Upper lobe of right lung (tissue), 1 donor: ENCODE measurements at regions not wholly inside any gene's neighbourhood (a gene's known extent, or its start where the extent isn't known, plus 50 kb on each side); places are given as distances from the start of the nearest gene placed in this dataset.

ENCODE experiments used
- ATAC-seq: fragments of 200-7000 bp; cut with Tn5 transposase; one replicate; pipeline ENCODE4 v1.9.1; 2020; ENCODE audit warnings: mild to moderate bottlenecking, moderate library complexity
- DNase-seq: peaks from one replicate; pipeline ENCODE4 v3.0.0-alpha.2; 2020
- H3K27ac ChIP-seq: fragments of 200-600 bp; one replicate; pipeline ENCODE4 v1.8.0; 2022
- H3K27me3 ChIP-seq: fragments of 200-600 bp; one replicate; pipeline ENCODE4 v1.8.0; 2022; ENCODE audit warnings: mild to moderate bottlenecking
- H3K36me3 ChIP-seq: fragments of 200-600 bp; one replicate; pipeline ENCODE4 v1.8.0; 2022
- H3K4me1 ChIP-seq: fragments of 200-600 bp; one replicate; pipeline ENCODE4 v1.8.0; 2022
- H3K4me3 ChIP-seq: fragments of 200-600 bp; one replicate; pipeline ENCODE4 v1.8.0; 2022; ENCODE audit warnings: mild to moderate bottlenecking
- H3K9me3 ChIP-seq: fragments of 200-600 bp; one replicate; pipeline ENCODE4 v1.8.0; 2022
- intact Hi-C: fragments of 100-400 bp; cut with DNase I; formaldehyde crosslinking; loops from one replicate; pipeline ENCODE4 v1.11.0; 2022
- TF ChIP-seq, protein P1 (sequence below): fragments of 200-600 bp; IDR thresholded peaks from one replicate; pipeline ENCODE4 v1.8.0; 2022; ENCODE audit warnings: antibody characterized with exemption
- donor health status: DM: no; HTN: yes; CAD: no; lungs with severe emphysema.

DNA sequence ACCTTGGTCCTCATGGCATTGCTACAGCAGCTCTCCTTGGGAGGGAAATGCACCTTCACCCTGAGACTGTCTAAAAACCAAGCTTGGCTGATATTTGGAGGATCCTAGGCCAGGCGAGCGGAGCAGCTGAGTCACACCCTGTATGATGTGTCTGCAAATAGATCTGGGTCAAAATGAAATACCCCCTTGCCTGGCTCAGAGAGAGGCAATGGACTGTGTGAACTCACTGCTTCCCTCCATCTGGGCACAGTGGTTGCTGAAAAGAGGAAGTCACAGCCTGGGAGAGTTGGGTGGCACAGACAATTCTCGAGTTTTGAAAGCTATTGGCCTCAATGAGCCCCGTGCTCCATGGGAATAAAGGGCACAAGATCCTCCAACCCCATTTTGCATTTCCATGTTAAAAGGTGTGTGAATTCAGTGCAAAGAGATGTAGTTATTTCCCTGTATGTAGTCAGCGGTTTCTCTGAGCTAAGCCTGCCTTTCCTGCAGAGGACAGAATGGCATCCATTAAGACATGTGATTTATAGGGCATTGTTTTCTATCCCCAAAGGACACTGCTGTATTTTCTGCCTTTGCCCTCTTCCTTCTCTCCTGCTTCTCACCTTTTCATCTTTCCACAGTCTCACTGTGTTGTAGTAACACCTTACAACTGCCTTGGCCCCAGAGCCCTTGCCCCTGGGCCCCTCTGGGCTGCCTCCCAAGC is 177.2 kb downstream of the GADD45G start:
- peaks cover 4% of the 10 kb centered on the region for H3K4me1 ChIP-seq
- H3K27me3 ChIP-seq, result no peaks in the 10 kb centered on the region
- no peak overlapping the region for H3K27ac ChIP-seq
- TF ChIP-seq, protein P1, sequence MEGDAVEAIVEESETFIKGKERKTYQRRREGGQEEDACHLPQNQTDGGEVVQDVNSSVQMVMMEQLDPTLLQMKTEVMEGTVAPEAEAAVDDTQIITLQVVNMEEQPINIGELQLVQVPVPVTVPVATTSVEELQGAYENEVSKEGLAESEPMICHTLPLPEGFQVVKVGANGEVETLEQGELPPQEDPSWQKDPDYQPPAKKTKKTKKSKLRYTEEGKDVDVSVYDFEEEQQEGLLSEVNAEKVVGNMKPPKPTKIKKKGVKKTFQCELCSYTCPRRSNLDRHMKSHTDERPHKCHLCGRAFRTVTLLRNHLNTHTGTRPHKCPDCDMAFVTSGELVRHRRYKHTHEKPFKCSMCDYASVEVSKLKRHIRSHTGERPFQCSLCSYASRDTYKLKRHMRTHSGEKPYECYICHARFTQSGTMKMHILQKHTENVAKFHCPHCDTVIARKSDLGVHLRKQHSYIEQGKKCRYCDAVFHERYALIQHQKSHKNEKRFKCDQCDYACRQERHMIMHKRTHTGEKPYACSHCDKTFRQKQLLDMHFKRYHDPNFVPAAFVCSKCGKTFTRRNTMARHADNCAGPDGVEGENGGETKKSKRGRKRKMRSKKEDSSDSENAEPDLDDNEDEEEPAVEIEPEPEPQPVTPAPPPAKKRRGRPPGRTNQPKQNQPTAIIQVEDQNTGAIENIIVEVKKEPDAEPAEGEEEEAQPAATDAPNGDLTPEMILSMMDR, result no peak
- ATAC-seq (peak; percentile 83), DNase-seq (no peak)
- no peak overlapping the region for H3K4me3 ChIP-seq
- H3K36me3 ChIP-seq, result no peaks in the 10 kb centered on the region
- intact Hi-C loops, result no loop called here
- H3K9me3 ChIP-seq, result no peaks in the 10 kb centered on the region

DNA sequence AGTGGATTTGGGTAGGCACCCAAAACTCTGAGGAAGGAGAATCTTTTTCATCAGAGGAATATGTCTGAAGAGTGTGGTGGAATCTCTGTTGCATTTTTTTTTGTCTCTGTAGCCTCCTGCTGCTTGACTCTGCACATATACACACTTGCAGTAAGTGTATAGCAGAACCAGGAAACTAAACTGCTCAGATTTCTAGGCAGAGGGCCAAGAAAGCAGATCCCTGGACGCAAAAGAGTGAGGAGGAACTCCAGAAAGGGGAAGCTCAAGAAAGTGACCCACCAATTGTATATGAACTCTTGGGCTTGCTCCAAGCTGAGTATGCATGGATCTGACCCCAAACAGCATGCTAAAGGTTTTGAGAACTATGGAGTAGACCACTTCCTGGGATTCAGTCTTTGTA is 181.8 kb downstream of the GADD45G start:
- H3K9me3 ChIP-seq, result no peaks in the 10 kb centered on the region
- intact Hi-C loops, result no loop called here
- TF ChIP-seq, protein P1, result no peak
- DNase-seq (no peak), ATAC-seq (peak; percentile 77)
- no peak overlapping the region for H3K27ac ChIP-seq
- no peaks in the 10 kb centered on the region for H3K36me3 ChIP-seq
- H3K4me1 ChIP-seq, result peaks cover 4% of the 10 kb centered on the region
- H3K4me3 ChIP-seq, result no peak overlapping the region
- no peaks in the 10 kb centered on the region for H3K27me3 ChIP-seq

DNA sequence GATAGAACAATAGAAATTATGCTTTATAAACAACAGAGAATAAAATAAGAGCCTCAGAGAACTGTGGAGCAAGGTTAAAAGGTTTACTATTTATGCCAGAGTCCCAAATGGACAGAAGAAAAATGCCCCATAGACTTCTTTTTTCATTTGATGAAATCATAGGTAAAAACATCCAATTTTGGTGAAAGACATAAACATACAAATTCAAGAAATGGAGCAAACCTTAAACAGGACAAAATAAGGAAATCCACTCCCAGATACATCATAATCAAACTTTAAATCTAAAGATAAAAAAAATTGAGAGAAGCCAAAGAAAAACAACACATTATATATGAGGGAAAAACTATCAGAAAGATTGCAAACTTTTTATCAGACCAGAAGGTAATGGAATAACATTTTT is 182.8 kb downstream of the GADD45G start:
- H3K27me3 ChIP-seq, result no peaks in the 10 kb centered on the region
- intact Hi-C loops, result no loop called here
- H3K27ac ChIP-seq, result no peak overlapping the region

GRCh38 chr9:89788434-89788833 is 183.6 kb downstream of the GADD45G start:
- intact Hi-C loops, result no loop called here
- Histone ChIP-seq H3K36me3 (no peaks in the 10 kb centered on the region), H3K27ac (no peak overlapping the region), H3K4me1 (no peaks in the 10 kb centered on the region), H3K27me3 (no peaks in the 10 kb centered on the region), H3K9me3 (no peaks in the 10 kb centered on the region), H3K4me3 (no peak overlapping the region)
- ATAC-seq, result no peak
- TF ChIP-seq, protein P1, result no peak
- DNase-seq, result no peak

More for the DNA sequence above, 182.8 kb downstream of the GADD45G start:
- no peak for ATAC-seq
- no peaks in the 10 kb centered on the region for H3K9me3 ChIP-seq
- H3K4me1 ChIP-seq, result no peaks in the 10 kb centered on the region
- no peaks in the 10 kb centered on the region for H3K36me3 ChIP-seq
- TF ChIP-seq, protein P1, result no peak
- H3K4me3 ChIP-seq, result no peak overlapping the region
- no peak for DNase-seq

DNA sequence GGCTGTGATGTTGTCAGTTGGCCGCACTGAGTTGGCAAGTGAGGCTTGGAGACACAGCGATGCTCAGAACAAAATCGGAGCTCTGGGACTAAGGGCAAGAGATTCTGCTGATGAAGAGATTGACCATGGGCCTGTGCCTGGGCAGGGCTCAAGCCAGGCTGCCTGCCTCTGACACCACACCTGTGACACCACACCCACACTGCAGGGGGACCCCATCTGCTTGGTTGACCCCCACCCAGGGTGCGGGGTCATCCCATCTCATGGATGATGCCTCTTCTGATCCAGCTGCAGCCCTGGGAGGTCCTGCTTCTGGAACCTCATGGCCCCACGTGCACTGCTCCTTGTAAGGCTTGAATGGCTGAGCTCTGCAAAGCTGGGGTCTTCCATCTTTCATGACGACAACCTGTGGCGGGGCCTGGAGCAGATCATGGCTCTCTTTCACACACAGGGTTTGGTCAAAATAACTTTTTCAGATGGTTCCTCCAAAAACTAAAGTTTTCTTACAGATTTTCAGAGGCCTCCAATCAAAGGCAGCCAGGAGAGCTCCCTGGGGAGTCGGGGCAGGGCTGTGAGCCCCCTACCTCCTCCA is 185.2 kb downstream of the GADD45G start:
- intact Hi-C loops, result no loop called here
- no peaks in the 10 kb centered on the region for H3K4me1 ChIP-seq
- H3K9me3 ChIP-seq, result no peaks in the 10 kb centered on the region
- no peaks in the 10 kb centered on the region for H3K27me3 ChIP-seq
- H3K27ac ChIP-seq, result no peak overlapping the region
- no peaks in the 10 kb centered on the region for H3K36me3 ChIP-seq
- TF ChIP-seq, protein P1, result no peak
- ATAC-seq (no peak), DNase-seq (no peak)
- H3K4me3 ChIP-seq, result no peak overlapping the region
